SK-N-SH (cell line): ENCODE measurements at regions not wholly inside any gene's neighbourhood (a gene's known extent, or its start where the extent isn't known, plus 50 kb on each side); places are given as distances from the start of the nearest gene placed in this dataset.
A peak's percentile ranks its signal among the peaks of the same experiment; 100 is the strongest.

Experiments
- CTCF ChIA-PET: fragments of 300-600, 350-600 bp; formaldehyde crosslinking; extraction: SDS; loops from one replicate; lab custom pipeline; 2021; lab: Yijun Ruan, JAX
- POLR2A ChIA-PET: fragments of 350-600 bp; sonication (Branson Sonifier 250); formaldehyde crosslinking; extraction: SDS; loops from one replicate; lab custom pipeline; 2020; ENCODE audit warnings: antibody characterized with exemption, inconsistent platforms; lab: Yijun Ruan, JAX
- DNase-seq: peaks from one replicate; pipeline ENCODE4 v3.0.0; 2012
- H2AFZ ChIP-seq: fragments of 200-600 bp; sonication (generic); 2 replicates; pipeline ENCODE4 v1.8.1; 2016; ENCODE audit warnings: antibody characterized with exemption, mild to moderate bottlenecking, low read depth
- H3F3A ChIP-seq: fragments of 200-600 bp; sonication (generic); replicated peaks from 2 replicates; pipeline ENCODE3; 2016; ENCODE audit warnings: antibody characterized with exemption, mild to moderate bottlenecking; ENCODE audit not compliant: insufficient read depth
- H3K27ac ChIP-seq, 2 experiments: fragments of 200-500 bp in 1 of 2; fragments of 200-600 bp in 1 of 2; sonication (Bioruptor generic) in 1 of 2; sonication (generic), shearing (Covaris generic) in 1 of 2; 2 replicates each; pipeline versions ENCODE4 v1.5.1 to v1.6.1; 2014 to 2016; ENCODE audit warnings: low read depth in 2 of 2, inconsistent platforms in 1 of 2, low read length in 1 of 2, mild to moderate bottlenecking in 1 of 2, mixed read lengths in 1 of 2
- H3K27me3 ChIP-seq: fragments of 200-600 bp; sonication (generic), shearing (Covaris generic); 2 replicates; pipeline ENCODE4 v1.6.1; 2016; ENCODE audit warnings: mixed run types; ENCODE audit not compliant: insufficient read depth
- H3K36me3 ChIP-seq, 2 experiments: fragments of 200-500 bp in 1 of 2; fragments of 200-600 bp in 1 of 2; sonication (Bioruptor generic) in 1 of 2; sonication (generic) in 1 of 2; replicated peaks in 1 of 2; 2 replicates each; pipeline versions ENCODE3 to v1.5.1; 2014 to 2016; ENCODE audit warnings: low read length in 1 of 2, mild to moderate bottlenecking in 1 of 2; ENCODE audit not compliant: insufficient read depth in 2 of 2, control insufficient read depth in 1 of 2
- H3K4me1 ChIP-seq, 2 experiments: fragments of 200-500 bp in 1 of 2; fragments of 200-600 bp in 1 of 2; sonication (Bioruptor generic) in 1 of 2; sonication (generic), shearing (Covaris generic) in 1 of 2; 2 replicates each; pipeline versions ENCODE4 v1.5.1 to v1.6.1; 2014 to 2016; ENCODE audit warnings: low read depth in 1 of 2, low read length in 1 of 2, mixed run types in 1 of 2; ENCODE audit not compliant: insufficient read depth in 2 of 2, control insufficient read depth in 1 of 2
- H3K4me2 ChIP-seq: fragments of 200-600 bp; sonication (generic), shearing (Covaris generic); 2 replicates; pipeline ENCODE4 v1.6.1; 2017; ENCODE audit warnings: mixed run types
- H3K4me3 ChIP-seq, 2 experiments: fragments of 200-500 bp in 1 of 2; fragments of 200-600 bp in 1 of 2; sonication (Bioruptor generic) in 1 of 2; sonication (generic), shearing (Covaris generic) in 1 of 2; 2 replicates each; pipeline versions ENCODE4 v1.5.1 to v1.8.1; 2014 to 2016; ENCODE audit warnings: low read depth in 2 of 2, inconsistent platforms in 1 of 2, low read length in 1 of 2, mild to moderate bottlenecking in 1 of 2, mixed read lengths in 1 of 2, moderate library complexity in 1 of 2
- H3K79me2 ChIP-seq: fragments of 200-600 bp; sonication (generic); 2 replicates; pipeline ENCODE4 v1.8.1; 2017; ENCODE audit warnings: mild to moderate bottlenecking; ENCODE audit not compliant: insufficient read depth
- H3K9ac ChIP-seq: fragments of 200-600 bp; sonication (generic); 2 replicates; pipeline ENCODE4 v1.6.1; 2017; ENCODE audit warnings: mixed run types
- H3K9me2 ChIP-seq: fragments of 200-600 bp; sonication (generic); 2 replicates; pipeline ENCODE4 v1.6.1; 2017; ENCODE audit warnings: mixed run types
- H3K9me3 ChIP-seq: fragments of 200-600 bp; sonication (generic); 2 replicates; pipeline ENCODE4 v1.6.1; 2017; ENCODE audit warnings: mixed run types, mild to moderate bottlenecking, moderate library complexity
- H4K20me1 ChIP-seq: fragments of 200-600 bp; sonication (generic); 2 replicates; pipeline ENCODE4 v1.6.1; 2017; ENCODE audit warnings: mild to moderate bottlenecking, mixed run types; ENCODE audit not compliant: insufficient read depth
- CTCF ChIP-seq: fragments of 200-600 bp; sonication (generic); IDR thresholded peaks from 2 replicates; pipeline ENCODE4 v1.6.1; 2017; ENCODE audit warnings: antibody characterized with exemption, mild to moderate bottlenecking, moderate library complexity
- ELF1 ChIP-seq: IDR thresholded peaks from 2 replicates; pipeline ENCODE4 v1.4.0; 2012
- EZH2phosphoT487 ChIP-seq: fragments of 200-600 bp; sonication (generic); IDR thresholded peaks from 2 replicates; pipeline ENCODE4 v1.6.1; 2017; ENCODE audit warnings: low read depth, mixed run types, mild to moderate bottlenecking, antibody characterized with exemption, moderate library complexity, borderline replicate concordance
- FOXJ3 ChIP-seq: sonication (generic); formaldehyde crosslinking; IDR thresholded peaks from 2 replicates; pipeline ENCODE4 v1.5.1; 2020; ENCODE audit warnings: mild to moderate bottlenecking, missing genetic modification reagents
- FOXM1 ChIP-seq: IDR thresholded peaks from 2 replicates; pipeline ENCODE4 v1.4.0; 2012; ENCODE audit warnings: low read depth, mild to moderate bottlenecking
- GATA2 ChIP-seq: sonication (generic); formaldehyde crosslinking; IDR thresholded peaks from 2 replicates; pipeline ENCODE4 v1.5.0; 2020; ENCODE audit warnings: mild to moderate bottlenecking, missing genetic modification reagents
- MAX ChIP-seq: IDR thresholded peaks from 2 replicates; pipeline ENCODE4 v1.4.0; 2012; ENCODE audit warnings: low read depth
- MEF2A ChIP-seq: IDR thresholded peaks from 2 replicates; pipeline ENCODE4 v1.4.0; 2012; ENCODE audit warnings: low read depth, borderline replicate concordance
- MXI1 ChIP-seq: IDR thresholded peaks from 2 replicates; pipeline ENCODE4 v1.6.1; 2012; ENCODE audit warnings: mild to moderate bottlenecking, low read depth, low read length, improper control_type of control experiment
- NFIC ChIP-seq: IDR thresholded peaks from 2 replicates; pipeline ENCODE4 v1.4.0; 2012; ENCODE audit warnings: borderline replicate concordance
- NRF1 ChIP-seq: IDR thresholded peaks from 2 replicates; pipeline ENCODE4 v1.6.1; 2012; ENCODE audit warnings: low read depth, mild to moderate bottlenecking, low read length
- PBX3 ChIP-seq: IDR thresholded peaks from 2 replicates; pipeline ENCODE4; 2012
- POLR2AphosphoS5 ChIP-seq: IDR thresholded peaks from 2 replicates; pipeline ENCODE4 v1.6.1; 2012; ENCODE audit warnings: low read depth, low read length
- RAD21 ChIP-seq: IDR thresholded peaks from 2 replicates; pipeline ENCODE4 v1.6.1; 2012; ENCODE audit warnings: mild to moderate bottlenecking, low read length
- RFX5 ChIP-seq: IDR thresholded peaks from 2 replicates; pipeline ENCODE4 v1.6.1; 2012; ENCODE audit warnings: mild to moderate bottlenecking, improper control_type of control experiment, low read length
- RXRA ChIP-seq: IDR thresholded peaks from 2 replicates; pipeline ENCODE4 v1.4.0; 2012; ENCODE audit warnings: low read depth, mild to moderate bottlenecking, borderline replicate concordance
- SMC3 ChIP-seq: IDR thresholded peaks from 2 replicates; pipeline ENCODE4 v1.6.1; 2012; ENCODE audit warnings: low read depth, low read length, improper control_type of control experiment
- TCF12 ChIP-seq: IDR thresholded peaks from 2 replicates; pipeline ENCODE4 v1.4.0; 2012
- USF1 ChIP-seq: IDR thresholded peaks from 2 replicates; pipeline ENCODE4 v1.4.0; 2012; ENCODE audit warnings: low read depth, borderline replicate concordance
- YY1 ChIP-seq: IDR thresholded peaks from 2 replicates; pipeline ENCODE4 v1.4.0; 2012; ENCODE audit warnings: low read depth, mild to moderate bottlenecking
- ZBTB33 ChIP-seq: IDR thresholded peaks from 2 replicates; pipeline ENCODE4 v1.4.0; 2012; ENCODE audit warnings: low read depth, borderline replicate concordance
- WGBS: methylation state at CpG from one replicate; pipeline ENCODE4 v1.1.6; 2017; ENCODE audit warnings: low lambda C conversion rate; 5-methylcytosine and 5-hydroxymethylcytosine counted together

GRCh38 chr5:98428806-98429205 lies 344.7 kb upstream of the RGMB start:
- H3K27me3 ChIP-seq = no peaks in the 10 kb centered on the region
- TF ChIP-seq USF1 = no peak
- TF ChIP-seq CTCF = no peak
- TF ChIP-seq MAX = no peak
- no peak for TF ChIP-seq RFX5
- TF ChIP-seq MEF2A = no peak
- TF ChIP-seq RXRA = no peak
- TF ChIP-seq FOXJ3 (CRISPR knock-in tag) = no peak
- TF ChIP-seq FOXM1 = no peak
- no peak for TF ChIP-seq ZBTB33
- TF ChIP-seq EZH2phosphoT487 = no peak
- TF ChIP-seq TCF12 = no peak
- TF ChIP-seq RAD21 = no peak
- H3K27ac ChIP-seq = no peak overlapping the region
- 0 out of 2 replicates have a peak, but pooled peaks cover under 1% of the 10 kb centered on the region for H3K9me3 ChIP-seq
- no peak overlapping the region for H3K9ac ChIP-seq
- peaks cover 0 to 15% of the 10 kb centered on the region in 2 experiments; a peak in 2 of 4 replicates for H3K4me1 ChIP-seq
- H4K20me1 ChIP-seq = no peaks in the 10 kb centered on the region
- H2AFZ ChIP-seq = no peak overlapping the region
- no peaks in the 10 kb centered on the region for H3K79me2 ChIP-seq
- DNase-seq = no peak
- WGBS = 50% methylated on average over 4 of the region's 4 CpGs
- peaks cover 10% of the 10 kb centered on the region for H3F3A ChIP-seq
- no peak overlapping the region for H3K4me3 ChIP-seq
- POLR2A ChIA-PET = no interaction called here
- no peaks in the 10 kb centered on the region for H3K36me3 ChIP-seq
- H3K4me2 ChIP-seq = peak overlapping the region; percentile 21; the same call in 1 of the 2 replicates
- CTCF ChIA-PET = no interaction called here
- H3K9me2 ChIP-seq = no peaks in the 10 kb centered on the region

- H3F3A ChIP-seq = peaks cover 10% of the 10 kb centered on the region
- ChIA-PET POLR2A (no interaction called here), CTCF (no interaction called here)
- H2AFZ ChIP-seq = no peak overlapping the region
- H3K4me1 ChIP-seq = peaks cover 0 to 3% of the 10 kb centered on the region in 2 experiments; a peak in 2 of 4 replicates
- no peaks in the 10 kb centered on the region for H3K36me3 ChIP-seq
- no peaks in the 10 kb centered on the region for H4K20me1 ChIP-seq
- no peaks in the 10 kb centered on the region for H3K79me2 ChIP-seq
- 83% methylated on average over 3 of the region's 3 CpGs for WGBS
- H3K27ac ChIP-seq = peak overlapping the region in 1 of 2 experiments; percentile 50; a peak in 1 of 4 replicates
- no peaks in the 10 kb centered on the region for H3K27me3 ChIP-seq
- no peak overlapping the region for H3K4me3 ChIP-seq
- H3K9me3 ChIP-seq = peaks cover 5% of the 10 kb centered on the region; the same call in 1 of the 2 replicates
- no peak overlapping the region for H3K4me2 ChIP-seq
- H3K9me2 ChIP-seq = no peaks in the 10 kb centered on the region
- no peak overlapping the region for H3K9ac ChIP-seq
- DNase-seq = no peak
- no peak for TF ChIP-seq GATA2
- no peak for TF ChIP-seq MXI1
- TF ChIP-seq PBX3 = no peak
- no peak for TF ChIP-seq YY1
- no peak for TF ChIP-seq SMC3
- no peak for TF ChIP-seq RAD21
- no peak for TF ChIP-seq ELF1
- no peak for TF ChIP-seq NRF1
- TF ChIP-seq TCF12 = no peak
- no peak for TF ChIP-seq MAX
- TF ChIP-seq CTCF = no peak
- TF ChIP-seq POLR2AphosphoS5 = no peak
- no peak for TF ChIP-seq NFIC
These were observed 341.1 kb upstream of the RGMB start for GRCh38 chr5:98432378-98432777.
